GM13976 (cell line): ENCODE measurements at regions not wholly inside any gene's neighbourhood (a gene's known extent, or its start where the extent isn't known, plus 50 kb on each side); places are given as distances from the start of the nearest gene placed in this dataset.

Experiments
- DNase-seq: peaks from one replicate; pipeline ENCODE4 v3.0.0; 2012; ENCODE audit warnings: low spot score
- in situ Hi-C: fragments of 300-500 bp; cut with MboI; formaldehyde crosslinking; loops from one replicate; pipeline ENCODE4 v1.12.0; 2022; ENCODE audit warnings: low sequenced_read_pairs, mixed read lengths, inconsistent platforms; ENCODE audit not compliant: unreplicated experiment
- TF ChIP-seq, protein P1 (sequence below): IDR thresholded peaks from 2 replicates; pipeline ENCODE4 v1.5.1; 2012; ENCODE audit warnings: borderline replicate concordance, mild to moderate bottlenecking; ENCODE audit not compliant: insufficient read depth; ENCODE audit errors: extremely low read depth, missing control alignments, control extremely low read depth

DNA sequence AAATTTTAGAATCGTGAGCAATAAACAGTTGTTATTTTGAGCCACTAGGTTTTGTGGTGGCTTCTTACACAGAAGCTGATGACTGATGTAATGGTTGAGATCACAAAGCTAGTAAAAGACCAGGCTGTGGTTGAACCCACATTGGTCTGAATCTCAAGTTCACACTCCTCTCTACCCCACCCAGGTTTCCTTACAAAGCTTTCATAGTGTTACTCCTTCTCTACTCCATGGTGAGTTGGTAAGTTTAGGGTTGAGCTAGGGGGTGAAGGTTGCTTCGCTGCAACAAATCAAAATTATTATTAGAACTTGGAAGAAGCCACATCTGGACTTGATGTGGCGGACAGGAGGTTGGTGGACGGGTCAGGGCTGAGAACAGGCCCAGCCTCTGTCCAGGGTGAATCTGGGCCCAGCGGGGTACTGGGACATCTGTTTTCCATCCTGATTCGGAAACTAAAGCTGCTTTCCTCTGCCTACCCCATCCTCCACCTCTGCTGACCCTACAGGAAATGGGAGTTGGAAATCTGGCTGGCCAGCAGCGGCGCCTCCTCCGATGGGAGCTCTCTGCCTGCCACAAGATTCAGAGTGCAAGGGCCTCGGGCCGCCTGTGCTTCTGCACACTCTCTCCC lies 86.3 kb downstream of the ZFP36L2 start:
- TF ChIP-seq, protein P1, sequence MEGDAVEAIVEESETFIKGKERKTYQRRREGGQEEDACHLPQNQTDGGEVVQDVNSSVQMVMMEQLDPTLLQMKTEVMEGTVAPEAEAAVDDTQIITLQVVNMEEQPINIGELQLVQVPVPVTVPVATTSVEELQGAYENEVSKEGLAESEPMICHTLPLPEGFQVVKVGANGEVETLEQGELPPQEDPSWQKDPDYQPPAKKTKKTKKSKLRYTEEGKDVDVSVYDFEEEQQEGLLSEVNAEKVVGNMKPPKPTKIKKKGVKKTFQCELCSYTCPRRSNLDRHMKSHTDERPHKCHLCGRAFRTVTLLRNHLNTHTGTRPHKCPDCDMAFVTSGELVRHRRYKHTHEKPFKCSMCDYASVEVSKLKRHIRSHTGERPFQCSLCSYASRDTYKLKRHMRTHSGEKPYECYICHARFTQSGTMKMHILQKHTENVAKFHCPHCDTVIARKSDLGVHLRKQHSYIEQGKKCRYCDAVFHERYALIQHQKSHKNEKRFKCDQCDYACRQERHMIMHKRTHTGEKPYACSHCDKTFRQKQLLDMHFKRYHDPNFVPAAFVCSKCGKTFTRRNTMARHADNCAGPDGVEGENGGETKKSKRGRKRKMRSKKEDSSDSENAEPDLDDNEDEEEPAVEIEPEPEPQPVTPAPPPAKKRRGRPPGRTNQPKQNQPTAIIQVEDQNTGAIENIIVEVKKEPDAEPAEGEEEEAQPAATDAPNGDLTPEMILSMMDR: no peak
- in situ Hi-C loops: no loop called here
- no peak for DNase-seq

DNA sequence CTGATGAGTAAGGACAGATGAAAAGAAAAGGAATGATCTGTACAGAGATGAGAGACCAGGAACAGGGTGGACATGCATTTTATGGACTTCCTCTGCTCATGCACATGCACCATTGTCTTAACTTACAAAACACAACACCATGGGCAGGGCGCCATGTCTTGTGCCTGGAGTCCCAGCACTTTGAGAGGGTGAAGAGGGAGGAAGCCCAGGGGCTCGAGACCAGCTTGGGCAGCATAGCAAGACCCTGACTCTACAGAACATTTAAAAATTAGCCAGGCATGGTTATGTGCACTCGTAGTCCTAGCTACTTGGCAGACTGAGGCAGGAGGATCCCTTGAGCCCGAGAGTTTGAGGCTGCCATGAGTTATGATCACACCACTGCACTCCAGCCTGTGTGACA lies 86.9 kb downstream of the ZFP36L2 start:
- TF ChIP-seq, protein P1: no peak
- in situ Hi-C loops: no loop called here
- DNase-seq: no peak

DNA sequence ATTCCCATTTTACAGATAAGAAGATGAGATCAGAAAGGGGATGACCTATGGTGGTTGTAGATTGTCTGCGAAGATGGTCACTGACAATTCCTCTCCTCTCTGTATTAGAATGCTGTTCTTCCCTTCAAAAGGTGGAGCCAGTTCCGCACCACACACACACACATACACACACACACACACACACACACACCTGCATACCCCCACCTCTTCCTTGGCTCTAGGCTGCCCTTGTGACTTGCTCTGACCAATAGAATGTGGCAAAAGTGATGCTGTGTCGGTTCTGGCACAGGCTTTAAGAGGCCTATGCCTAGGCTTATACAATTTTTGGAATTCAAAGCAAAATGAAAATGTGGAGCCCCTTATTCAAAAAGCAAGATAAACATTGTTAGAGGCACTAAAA lies 88.0 kb downstream of the ZFP36L2 start:
- TF ChIP-seq, protein P1: no peak
- in situ Hi-C loops: no loop called here
- no peak for DNase-seq

DNA sequence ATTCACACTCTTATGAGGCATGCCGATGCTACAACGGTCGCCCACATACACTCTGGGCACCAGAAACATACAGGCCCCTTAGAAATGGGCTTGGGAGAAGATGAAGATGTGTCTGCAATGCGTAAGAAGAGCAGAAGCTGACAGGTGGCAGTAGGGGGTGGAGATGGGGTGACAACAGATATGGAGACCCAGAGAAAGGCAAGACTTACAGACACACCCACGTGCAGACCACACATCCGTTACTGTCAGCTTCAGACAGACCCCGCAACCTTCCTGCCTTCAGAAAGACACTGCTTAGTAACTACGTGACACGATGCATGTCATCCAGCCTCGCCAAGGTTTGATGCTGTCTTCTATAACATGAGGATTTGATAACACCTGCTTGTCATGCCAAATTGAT lies 89.5 kb downstream of the ZFP36L2 start:
- peak; percentile 38 for DNase-seq
- TF ChIP-seq, protein P1: no peak
- in situ Hi-C loops: no loop called here

DNA sequence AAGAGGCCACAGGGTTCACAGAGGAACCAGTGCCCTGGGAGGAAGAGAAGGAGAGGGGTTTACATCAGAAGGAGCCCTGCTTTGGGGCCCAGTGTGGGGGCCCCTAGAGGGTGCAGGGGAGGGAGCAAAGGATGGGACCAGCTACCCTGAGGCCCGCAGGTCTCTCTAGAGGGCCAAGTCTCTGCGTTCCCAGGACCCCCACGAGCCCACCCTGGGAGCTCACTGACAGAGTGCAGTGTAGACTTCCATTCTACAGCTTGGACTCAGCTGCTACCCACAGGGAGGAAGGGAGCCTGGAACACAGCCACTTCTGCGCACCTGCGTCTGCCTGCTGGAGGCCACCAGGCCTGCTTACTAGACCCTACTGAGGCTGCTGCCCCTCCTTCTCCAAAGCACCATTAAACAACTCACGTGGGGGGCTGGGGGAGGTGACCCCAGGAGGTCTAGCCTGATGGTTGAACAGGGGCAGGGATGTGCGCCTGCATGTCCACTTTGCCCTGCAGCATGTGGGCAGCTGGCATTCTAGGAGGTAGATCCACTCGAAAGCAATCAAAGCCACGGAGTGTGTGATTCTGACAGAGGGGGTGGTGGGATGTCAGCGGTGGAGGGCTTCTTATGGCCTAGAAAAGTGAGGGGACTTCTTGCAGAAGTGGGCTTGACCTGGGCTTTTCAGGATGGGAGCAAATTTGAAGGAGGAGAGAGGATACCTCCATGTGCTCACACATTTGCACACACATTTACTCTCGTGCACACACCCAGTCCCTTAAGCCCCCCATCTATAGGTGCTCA lies 90.2 kb downstream of the ZFP36L2 start:
- in situ Hi-C loops: no loop called here
- TF ChIP-seq, protein P1: no peak
- no peak for DNase-seq

DNA sequence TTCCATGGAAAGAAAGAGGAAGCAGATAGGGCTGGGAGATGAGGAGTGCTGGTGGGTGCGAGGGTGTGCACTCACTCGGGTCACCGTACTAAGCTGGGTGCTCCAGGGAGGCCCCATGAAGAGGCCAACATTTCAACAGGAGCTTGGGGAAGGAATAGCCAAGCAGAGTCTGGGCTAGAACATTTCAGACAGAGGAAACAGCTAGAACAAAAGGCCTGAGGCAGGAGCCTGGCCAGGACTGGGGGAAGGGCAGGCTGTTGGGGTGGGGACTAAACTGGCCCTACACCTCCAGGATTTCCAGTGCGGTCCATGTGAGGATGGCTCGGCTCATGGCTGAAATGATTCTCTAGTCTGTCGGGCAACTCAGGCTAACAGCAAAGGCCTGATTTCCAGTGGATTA lies 90.8 kb downstream of the ZFP36L2 start:
- TF ChIP-seq, protein P1: no peak
- in situ Hi-C loops: no loop called here
- no peak for DNase-seq
